ENCODE measurements at regions not wholly inside any gene's neighbourhood (a gene's known extent, or its start where the extent isn't known, plus 50 kb on each side); places are given as distances from the start of the nearest gene placed in this dataset.

DNA sequence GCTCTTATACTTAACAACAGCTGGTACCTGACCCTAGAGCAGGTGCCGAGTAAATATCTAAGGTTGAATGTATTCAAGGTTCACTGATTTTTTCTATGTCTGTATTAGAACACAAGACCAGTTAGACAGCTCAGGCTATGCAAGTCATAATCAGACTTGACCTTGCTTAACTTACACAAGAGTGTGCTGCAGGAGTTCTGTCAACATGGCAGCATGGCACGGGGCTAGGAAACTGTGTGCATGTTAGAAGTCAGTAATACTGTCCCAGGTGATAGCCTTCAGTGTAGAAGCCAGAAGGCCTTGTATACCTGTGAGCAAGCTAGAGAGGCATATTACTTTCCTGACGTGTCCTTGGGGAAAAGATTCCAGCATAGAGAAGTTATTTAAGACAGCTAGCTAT lies 253.1 kb downstream of the FAT3 start:
- TF ChIP-seq, protein P1, sequence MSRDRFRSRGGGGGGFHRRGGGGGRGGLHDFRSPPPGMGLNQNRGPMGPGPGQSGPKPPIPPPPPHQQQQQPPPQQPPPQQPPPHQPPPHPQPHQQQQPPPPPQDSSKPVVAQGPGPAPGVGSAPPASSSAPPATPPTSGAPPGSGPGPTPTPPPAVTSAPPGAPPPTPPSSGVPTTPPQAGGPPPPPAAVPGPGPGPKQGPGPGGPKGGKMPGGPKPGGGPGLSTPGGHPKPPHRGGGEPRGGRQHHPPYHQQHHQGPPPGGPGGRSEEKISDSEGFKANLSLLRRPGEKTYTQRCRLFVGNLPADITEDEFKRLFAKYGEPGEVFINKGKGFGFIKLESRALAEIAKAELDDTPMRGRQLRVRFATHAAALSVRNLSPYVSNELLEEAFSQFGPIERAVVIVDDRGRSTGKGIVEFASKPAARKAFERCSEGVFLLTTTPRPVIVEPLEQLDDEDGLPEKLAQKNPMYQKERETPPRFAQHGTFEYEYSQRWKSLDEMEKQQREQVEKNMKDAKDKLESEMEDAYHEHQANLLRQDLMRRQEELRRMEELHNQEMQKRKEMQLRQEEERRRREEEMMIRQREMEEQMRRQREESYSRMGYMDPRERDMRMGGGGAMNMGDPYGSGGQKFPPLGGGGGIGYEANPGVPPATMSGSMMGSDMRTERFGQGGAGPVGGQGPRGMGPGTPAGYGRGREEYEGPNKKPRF (IDR thresholded peaks at IDR 0.05; ENCODE audit: low read depth, low read length) = no peak
- TF ChIP-seq SP1 (CRISPR knock-in tag; IDR thresholded peaks at IDR 0.05) = no peak
- TF ChIP-seq HDAC2 (IDR thresholded peaks at IDR 0.05) = no peak
- no peak for TF ChIP-seq POLR2A (conservative IDR thresholded peaks at IDR 0.05)
- no peak for TF ChIP-seq ZZZ3 (IDR thresholded peaks at IDR 0.05)
- no peak for TF ChIP-seq SMAD3 (CRISPR knock-in tag; conservative IDR thresholded peaks at IDR 0.05)
- TF ChIP-seq CTCF (IDR thresholded peaks at IDR 0.05 in 2 of 3, conservative IDR thresholded peaks at IDR 0.05 in 1 of 3; ENCODE audit: insufficient read depth in 2 of 3, low read depth in 1 of 3, low read length in 3 of 3) = no peak

Measured in K562 (cell line).